COLO668 (cell line): ENCODE measurements at regions not wholly inside any gene's neighbourhood (a gene's known extent, or its start where the extent isn't known, plus 50 kb on each side); places are given as distances from the start of the nearest gene placed in this dataset.
"Not testable (repeated sequence)": the region's sequence is repeated elsewhere in the genome, so short reads cannot be mapped to it uniquely, and the experiment has no call there.

Source experiments
- DNase-seq: peaks from one replicate; lab custom pipeline; 2025; ENCODE audit not compliant: unreplicated experiment; lab: John Stamatoyannopoulos, UW

DNA sequence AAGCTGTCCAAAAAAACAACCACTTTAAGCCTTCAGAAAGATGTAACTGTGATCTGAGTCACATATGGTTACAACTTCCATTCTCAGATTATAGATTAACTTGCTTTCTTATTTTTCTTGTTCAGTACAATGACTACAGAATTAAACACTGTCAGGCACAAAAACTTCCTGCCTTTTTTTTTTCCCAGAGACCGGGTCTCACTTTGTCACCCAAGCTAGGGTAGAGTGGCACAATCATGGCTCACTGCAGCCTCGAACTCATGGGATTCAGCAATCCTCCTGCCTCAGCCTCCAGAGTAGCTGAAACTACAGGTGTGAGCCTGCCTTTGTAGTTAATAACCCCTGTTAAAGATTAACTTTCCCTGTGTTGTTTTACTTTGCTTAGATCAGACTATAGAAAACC lies 163.2 kb downstream of the AVL9 start:
- no peak for DNase-seq

DNA sequence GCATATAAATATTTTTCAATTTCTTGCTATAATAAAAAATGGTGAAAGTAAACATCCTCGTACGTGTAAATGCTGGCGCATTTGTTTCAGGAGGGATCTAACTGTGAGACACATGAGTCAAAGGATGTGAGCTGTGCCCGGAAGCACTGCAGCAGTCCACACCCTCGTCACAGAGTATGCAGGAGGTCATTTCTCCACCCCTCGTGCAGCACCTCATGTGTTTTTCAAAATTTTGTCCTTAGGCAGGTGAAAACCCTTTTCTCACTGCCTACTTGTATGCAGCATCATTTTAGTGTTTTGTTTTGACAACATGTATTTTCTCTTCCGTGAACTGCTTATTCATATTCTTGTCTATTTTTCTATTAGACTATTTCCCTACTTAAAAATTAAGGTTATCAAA lies 162.7 kb downstream of the AVL9 start:
- DNase-seq, result no peak

DNA sequence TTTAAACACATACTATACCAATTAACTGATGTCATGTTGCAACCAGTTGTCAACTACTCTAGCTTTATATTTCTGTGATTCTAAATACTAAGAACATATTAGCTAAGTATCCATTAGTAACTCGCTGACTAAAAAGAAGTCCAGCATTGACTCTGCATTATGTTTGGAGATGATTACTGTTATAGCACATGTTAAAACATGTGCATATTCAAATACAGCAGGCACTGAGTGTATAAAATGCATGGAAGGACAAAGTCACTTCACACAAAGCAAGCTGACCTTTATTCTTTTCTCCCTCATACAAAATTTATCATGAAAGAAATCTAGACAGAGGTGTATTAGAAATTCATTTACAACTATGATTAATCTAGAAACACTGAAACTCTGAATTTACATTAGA lies 159.3 kb downstream of the AVL9 start:
- not testable (repeated sequence) for DNase-seq

- not testable (repeated sequence) for DNase-seq
Measured at GRCh38 chr7:32650356-32650755, 155.1 kb downstream of the AVL9 start.

DNA sequence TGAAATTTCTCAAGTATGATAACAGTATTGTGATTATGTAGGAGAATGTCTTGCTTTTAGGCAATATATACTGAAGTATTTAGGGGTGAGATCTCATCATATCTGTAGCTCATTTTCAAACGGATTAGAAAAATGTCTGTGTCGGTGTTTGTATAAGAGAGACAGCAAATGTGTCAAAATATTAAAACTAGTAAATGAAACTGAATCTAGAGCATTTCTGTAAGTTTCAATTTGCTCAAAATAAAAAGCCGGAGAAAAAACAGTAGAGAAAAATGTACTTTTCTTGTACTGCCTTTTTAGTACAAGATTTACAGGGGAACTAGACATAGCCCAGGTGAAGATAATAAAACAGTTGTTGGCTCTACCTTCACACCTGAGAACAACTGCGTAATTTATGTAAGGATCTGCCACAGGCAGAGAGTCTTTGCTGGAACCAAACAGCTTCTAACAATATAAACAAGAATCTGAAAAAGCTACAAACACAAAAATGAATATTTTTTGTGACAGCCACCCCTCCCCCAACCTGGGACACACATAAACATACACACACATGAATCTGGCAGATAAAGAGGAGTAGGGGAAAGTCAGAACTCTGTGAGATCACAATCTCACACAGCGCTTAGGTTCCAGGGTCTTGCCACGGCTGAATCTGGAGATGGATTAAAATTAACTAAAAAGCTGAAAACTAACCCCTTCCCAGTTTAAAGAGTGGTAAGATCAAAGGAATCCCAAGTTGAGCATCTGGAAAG lies 153.3 kb downstream of the AVL9 start:
- DNase-seq, result no peak

DNA sequence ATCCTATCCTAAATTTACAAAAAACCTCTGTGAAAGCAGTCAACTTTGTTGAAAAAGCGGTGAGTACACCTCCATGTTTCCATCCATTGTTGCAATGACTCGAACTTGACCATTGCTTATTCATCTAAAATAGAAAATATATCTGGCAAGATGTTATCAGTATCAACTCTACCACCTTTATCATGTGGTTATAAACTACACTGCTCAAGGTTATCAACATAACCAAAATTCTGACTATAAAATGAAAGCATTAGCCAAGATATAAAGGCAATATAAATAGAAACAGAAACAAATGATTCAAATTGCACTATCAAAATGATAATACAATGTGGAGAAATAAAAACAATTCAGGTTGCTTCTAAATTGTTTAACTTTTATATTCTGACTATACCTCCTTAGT lies 150.0 kb downstream of the AVL9 start:
- not testable (repeated sequence) for DNase-seq

GRCh38 chr7:32643194-32643593 lies 147.9 kb downstream of the AVL9 start:
- DNase-seq, result no peak

DNA sequence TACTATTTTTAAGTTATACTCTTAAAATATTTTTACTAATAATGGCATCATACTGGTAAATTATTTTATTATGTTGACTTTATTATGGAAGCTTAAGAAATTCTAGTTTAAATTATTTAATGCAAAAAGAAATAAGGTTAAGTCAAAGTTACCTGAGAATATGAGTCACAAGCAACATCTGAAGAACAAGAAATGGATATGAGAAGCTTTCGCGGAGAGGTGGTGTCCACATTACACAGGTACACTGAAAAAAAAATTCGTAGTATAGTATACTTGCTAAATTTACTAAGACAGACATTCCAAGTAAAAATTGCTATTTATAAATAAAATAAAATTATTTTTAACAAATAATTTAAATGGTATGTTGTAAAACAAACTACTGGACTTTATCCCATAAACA lies 143.8 kb downstream of the AVL9 start:
- no peak for DNase-seq

DNA sequence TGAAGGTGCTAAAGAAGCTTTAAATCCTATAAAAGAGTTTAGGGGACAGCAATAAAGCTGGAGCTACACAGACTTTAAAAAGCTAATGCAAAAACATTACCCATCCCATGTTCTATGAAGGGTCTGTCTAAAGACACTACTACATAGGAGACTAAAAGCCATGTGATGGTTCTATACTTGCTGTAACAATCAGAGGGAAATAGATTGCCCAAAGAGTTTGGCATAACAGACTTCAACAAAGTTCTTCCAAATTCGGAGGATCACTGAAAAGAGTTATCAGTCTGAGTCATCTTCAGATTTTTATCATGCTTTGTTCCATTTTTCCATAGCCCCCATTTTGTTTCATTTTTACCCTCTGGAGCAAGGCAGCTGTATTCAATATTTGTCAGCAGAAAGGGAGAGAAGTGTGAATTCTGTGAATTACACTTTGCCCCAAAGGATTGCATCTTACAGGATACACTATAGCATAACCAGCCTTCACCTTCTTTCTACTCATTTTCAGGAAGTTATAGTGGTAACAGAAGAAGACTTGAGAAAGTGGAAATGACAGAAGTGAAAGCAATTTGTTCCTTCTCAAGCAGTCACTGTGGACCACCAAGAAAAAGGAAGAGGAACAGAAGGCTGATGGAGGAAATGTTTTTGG lies 143.3 kb downstream of the AVL9 start:
- DNase-seq, result not testable (repeated sequence)
